Stimulated activated CD8-positive, alpha-beta memory T cell treated with anti-CD3 and anti-CD28 coated beads, Interleukin-2, amount 100 ng/mL, for 1 hour (primary cell): ENCODE measurements at regions not wholly inside any gene's neighbourhood (a gene's known extent, or its start where the extent isn't known, plus 50 kb on each side); places are given as distances from the start of the nearest gene placed in this dataset.

ENCODE experiments used
- DNase-seq, 2 donors: peaks; one replicate each; pipeline ENCODE4 v3.0.0-alpha.2; 2020; ENCODE audit warnings: low read depth in 2 of 2

- DNase-seq: no peak
Measured at GRCh38 chr11:116642481-116642880, 130.3 kb downstream of the BUD13 start.

GRCh38 chr11:116641561-116642045 is 131.2 kb downstream of the BUD13 start:
- no peak for DNase-seq

- DNase-seq: no peak
Measured at GRCh38 chr11:116640641-116641402, 132.0 kb downstream of the BUD13 start.

GRCh38 chr11:116638463-116638862 is 134.3 kb downstream of the BUD13 start:
- no peak for DNase-seq

GRCh38 chr11:116637766-116638165 is 135.0 kb downstream of the BUD13 start:
- DNase-seq: no peak

GRCh38 chr11:116636341-116636929 is 136.4 kb downstream of the BUD13 start:
- DNase-seq: no peak

GRCh38 chr11:116631201-116631600 is 141.6 kb downstream of the BUD13 start:
- DNase-seq: no peak

GRCh38 chr11:116618461-116618860 is 154.3 kb downstream of the BUD13 start:
- DNase-seq: no peak

GRCh38 chr11:116615211-116615865 is 157.4 kb downstream of the BUD13 start:
- no peak for DNase-seq

GRCh38 chr11:116614306-116615210 is 158.2 kb downstream of the BUD13 start:
- DNase-seq: no peak

- no peak for DNase-seq
Measured at GRCh38 chr11:116613206-116613875, 159.4 kb downstream of the BUD13 start.

GRCh38 chr11:116611998-116612620 is 160.7 kb downstream of the BUD13 start:
- DNase-seq: no peak

- no peak for DNase-seq
Measured at GRCh38 chr11:116610190-116610589, 162.6 kb downstream of the BUD13 start.

- DNase-seq: no peak
Measured at GRCh38 chr11:116607027-116607426, 165.8 kb downstream of the BUD13 start.

- DNase-seq: no peak
Measured at GRCh38 chr11:116605543-116606459, 167.0 kb downstream of the BUD13 start.

GRCh38 chr11:116603728-116604323 is 169.0 kb downstream of the BUD13 start:
- no peak for DNase-seq

GRCh38 chr11:116602637-116602942 is 170.2 kb downstream of the BUD13 start:
- no peak for DNase-seq

- DNase-seq: no peak
Measured at GRCh38 chr11:116601814-116602636, 170.8 kb downstream of the BUD13 start.

- no peak for DNase-seq
Measured at GRCh38 chr11:116600930-116601329, 171.9 kb downstream of the BUD13 start.
